AG04449 (cell line): ENCODE measurements at regions not wholly inside any gene's neighbourhood (a gene's known extent, or its start where the extent isn't known, plus 50 kb on each side); places are given as distances from the start of the nearest gene placed in this dataset.

ENCODE experiments used
- CTCF ChIA-PET: fragments of 350-600 bp; formaldehyde crosslinking; extraction: SDS; loops from one replicate; lab custom pipeline; 2021; ENCODE audit warnings: antibody characterized with exemption; lab: Yijun Ruan, JAX
- POLR2A ChIA-PET: fragments of 400-600, 350-600 bp; formaldehyde crosslinking; extraction: SDS; loops from one replicate; lab custom pipeline; 2020; ENCODE audit warnings: antibody characterized with exemption, inconsistent platforms; lab: Yijun Ruan, JAX
- DNase-seq: peaks from one replicate; pipeline ENCODE4 v3.0.0-alpha.2; 2010; ENCODE audit warnings: low read depth, low spot score
- H3K4me3 ChIP-seq: 2 replicates; pipeline ENCODE4 v1.5.1; 2011; ENCODE audit warnings: low read depth, mild to moderate bottlenecking, control low read depth, low read length
- TF ChIP-seq, protein P1 (sequence below): IDR thresholded peaks from one replicate; pipeline ENCODE4 v1.5.1; 2011; ENCODE audit warnings: mild to moderate bottlenecking, moderate library complexity, low read length, control low read depth, inconsistent platforms; ENCODE audit not compliant: insufficient read depth; ENCODE audit errors: missing control alignments

DNA sequence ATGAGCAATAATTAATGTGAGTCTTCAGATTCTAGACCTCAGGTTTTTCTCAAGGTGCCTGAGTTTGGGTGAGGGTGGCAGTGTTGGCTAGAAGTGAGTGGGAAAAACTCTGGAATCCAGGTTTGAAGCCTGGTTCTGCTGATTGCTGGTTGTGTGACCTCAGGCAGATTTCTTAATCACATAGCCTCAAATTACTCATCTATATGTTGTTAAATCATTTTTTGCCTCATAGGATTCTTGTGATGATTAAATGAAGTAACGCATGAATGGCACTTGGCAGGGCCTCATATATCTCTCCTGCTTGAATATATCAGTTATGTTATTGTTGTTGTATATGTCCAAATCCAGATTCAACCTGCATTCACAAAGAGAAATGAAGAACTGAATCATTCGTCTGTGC lies 60.5 kb downstream of the NR2F2 start:
- TF ChIP-seq, protein P1, sequence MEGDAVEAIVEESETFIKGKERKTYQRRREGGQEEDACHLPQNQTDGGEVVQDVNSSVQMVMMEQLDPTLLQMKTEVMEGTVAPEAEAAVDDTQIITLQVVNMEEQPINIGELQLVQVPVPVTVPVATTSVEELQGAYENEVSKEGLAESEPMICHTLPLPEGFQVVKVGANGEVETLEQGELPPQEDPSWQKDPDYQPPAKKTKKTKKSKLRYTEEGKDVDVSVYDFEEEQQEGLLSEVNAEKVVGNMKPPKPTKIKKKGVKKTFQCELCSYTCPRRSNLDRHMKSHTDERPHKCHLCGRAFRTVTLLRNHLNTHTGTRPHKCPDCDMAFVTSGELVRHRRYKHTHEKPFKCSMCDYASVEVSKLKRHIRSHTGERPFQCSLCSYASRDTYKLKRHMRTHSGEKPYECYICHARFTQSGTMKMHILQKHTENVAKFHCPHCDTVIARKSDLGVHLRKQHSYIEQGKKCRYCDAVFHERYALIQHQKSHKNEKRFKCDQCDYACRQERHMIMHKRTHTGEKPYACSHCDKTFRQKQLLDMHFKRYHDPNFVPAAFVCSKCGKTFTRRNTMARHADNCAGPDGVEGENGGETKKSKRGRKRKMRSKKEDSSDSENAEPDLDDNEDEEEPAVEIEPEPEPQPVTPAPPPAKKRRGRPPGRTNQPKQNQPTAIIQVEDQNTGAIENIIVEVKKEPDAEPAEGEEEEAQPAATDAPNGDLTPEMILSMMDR: no peak
- H3K4me3 ChIP-seq: no peak overlapping the region
- CTCF ChIA-PET: no interaction called here
- POLR2A ChIA-PET: no interaction called here
- no peak for DNase-seq

DNA sequence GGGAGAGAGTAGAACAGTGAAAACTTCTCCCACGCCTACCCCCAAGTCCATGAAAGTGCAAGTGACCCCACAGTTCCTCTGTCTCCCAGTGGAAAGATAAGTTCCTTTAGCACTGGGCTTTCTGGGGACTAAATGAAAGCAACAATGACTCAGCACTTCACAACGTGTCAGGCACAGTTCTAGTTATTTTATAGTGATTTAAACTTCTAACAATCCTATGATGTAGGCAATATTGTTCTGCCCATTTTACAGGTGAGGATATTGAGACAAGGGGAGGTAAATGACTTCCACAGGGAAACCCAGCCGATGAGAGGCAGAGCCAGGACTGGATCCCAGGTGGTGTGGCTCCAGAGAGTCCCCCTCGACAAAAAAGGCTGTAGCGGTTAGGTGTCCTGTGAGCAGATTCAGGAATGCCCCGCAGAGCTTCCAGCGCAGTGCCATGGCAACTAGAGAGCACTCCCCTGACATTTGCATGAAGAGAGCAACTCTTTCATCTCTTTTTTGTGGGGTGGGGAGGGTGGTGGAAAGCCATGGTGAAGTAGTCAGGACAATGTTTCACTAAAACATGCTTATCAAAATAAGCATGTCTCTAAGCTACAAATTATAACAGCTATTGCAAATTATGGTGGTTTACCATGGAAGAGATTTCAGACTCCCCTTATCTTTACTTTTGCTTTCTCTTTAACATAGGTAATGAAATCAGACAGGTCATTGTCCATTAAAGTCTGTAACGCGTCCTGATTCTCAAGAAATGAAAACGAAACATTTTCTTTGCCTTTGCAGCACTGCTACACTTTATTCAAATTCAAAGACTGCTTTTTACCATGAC lies 62.1 kb downstream of the NR2F2 start:
- ChIA-PET CTCF (no interaction called here), POLR2A (no interaction called here)
- TF ChIP-seq, protein P1: no peak
- no peak overlapping the region for H3K4me3 ChIP-seq
- DNase-seq: no peak

DNA sequence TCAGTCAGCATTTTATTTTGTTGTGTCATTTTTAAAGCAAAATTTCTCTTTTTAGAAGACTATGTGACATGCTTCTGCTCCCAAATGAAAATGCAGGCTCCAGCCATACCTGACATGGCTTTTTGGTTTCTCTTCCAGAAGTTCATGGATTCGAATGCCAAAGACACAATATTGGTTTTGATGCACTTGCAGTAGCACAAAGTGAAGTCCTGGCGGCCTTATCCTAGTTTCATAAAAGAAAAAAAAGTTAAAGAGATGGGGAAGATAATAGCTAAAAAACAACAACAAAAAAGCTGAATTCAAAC lies 62.7 kb downstream of the NR2F2 start:
- no peak for DNase-seq
- H3K4me3 ChIP-seq: no peak overlapping the region
- ChIA-PET POLR2A (no interaction called here), CTCF (no interaction called here)
- TF ChIP-seq, protein P1: no peak

DNA sequence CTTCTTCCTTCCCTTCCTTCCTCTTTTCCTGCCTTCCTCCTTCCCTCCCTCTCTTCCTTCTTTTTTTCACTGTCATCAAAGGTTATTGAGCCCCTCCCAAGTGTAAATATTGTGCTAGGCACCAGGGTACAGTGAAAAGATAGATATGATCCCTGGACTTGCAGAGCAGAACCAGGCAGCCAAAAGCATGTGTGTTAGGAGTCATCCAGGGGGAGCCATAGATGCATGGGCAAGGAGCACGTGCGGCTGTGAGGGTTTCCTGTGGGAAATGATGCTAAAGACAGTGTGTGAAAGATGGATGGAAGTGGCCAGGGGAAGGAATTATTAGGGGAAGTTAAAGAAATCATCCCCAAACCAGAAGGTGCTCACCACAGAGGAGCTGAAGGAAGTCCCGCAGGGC lies 65.2 kb downstream of the NR2F2 start:
- TF ChIP-seq, protein P1: no peak
- ChIA-PET POLR2A (no interaction called here), CTCF (no interaction called here)
- H3K4me3 ChIP-seq: no peak overlapping the region
- DNase-seq: no peak

DNA sequence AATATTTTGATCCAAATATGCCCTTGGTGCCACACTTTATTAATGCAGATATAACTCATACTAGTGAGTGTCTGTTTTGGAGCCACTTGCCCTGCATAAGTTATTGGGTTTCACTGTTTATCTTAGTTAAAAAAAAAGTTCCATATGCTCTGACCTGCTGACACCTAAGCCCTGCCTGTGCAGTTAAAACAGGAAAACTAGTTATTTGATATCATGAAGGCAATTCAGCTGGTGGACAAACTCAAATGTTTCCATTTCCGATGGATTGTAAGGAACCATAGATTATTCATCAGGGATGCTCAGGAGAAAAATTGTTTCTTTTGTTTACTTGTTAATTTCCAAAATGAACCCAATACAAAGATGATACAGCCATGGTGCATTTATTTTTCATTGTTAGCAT lies 68.3 kb downstream of the NR2F2 start:
- DNase-seq: no peak
- ChIA-PET CTCF (no interaction called here), POLR2A (no interaction called here)
- H3K4me3 ChIP-seq: no peak overlapping the region
- TF ChIP-seq, protein P1: no peak

DNA sequence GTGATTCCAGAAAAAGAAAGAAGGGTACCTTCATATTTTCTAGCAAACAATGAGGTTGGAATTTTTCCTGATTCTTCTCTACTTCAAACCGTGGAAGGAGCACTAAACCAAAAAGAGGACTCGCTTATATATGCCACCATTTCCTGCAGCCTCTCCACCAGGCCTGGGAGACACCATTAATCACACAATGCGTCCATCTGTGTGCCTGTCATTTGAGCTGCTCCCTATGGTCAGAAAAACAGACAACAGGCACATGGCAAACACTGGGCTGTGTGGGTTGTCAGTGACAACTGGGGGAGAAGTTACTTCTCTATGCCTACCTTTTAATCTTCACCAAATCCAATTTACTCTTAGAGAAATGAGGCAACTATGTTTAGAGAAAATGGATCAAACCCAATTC lies 71.9 kb downstream of the NR2F2 start:
- TF ChIP-seq, protein P1: no peak
- DNase-seq: no peak
- CTCF ChIA-PET: no interaction called here
- POLR2A ChIA-PET: no interaction called here
- H3K4me3 ChIP-seq: no peak overlapping the region
